Activated T-cell treated with anti-CD3 and anti-CD28 coated beads, Interleukin-2, amount 50 U/mL, for 1 hour (primary cell): ENCODE measurements at regions not wholly inside any gene's neighbourhood (a gene's known extent, or its start where the extent isn't known, plus 50 kb on each side); places are given as distances from the start of the nearest gene placed in this dataset.
"Not testable (repeated sequence)": the region's sequence is repeated elsewhere in the genome, so short reads cannot be mapped to it uniquely, and the experiment has no call there.

Source experiments
- DNase-seq: peaks from one replicate; pipeline ENCODE4 v3.0.0-alpha.2; 2020

DNA sequence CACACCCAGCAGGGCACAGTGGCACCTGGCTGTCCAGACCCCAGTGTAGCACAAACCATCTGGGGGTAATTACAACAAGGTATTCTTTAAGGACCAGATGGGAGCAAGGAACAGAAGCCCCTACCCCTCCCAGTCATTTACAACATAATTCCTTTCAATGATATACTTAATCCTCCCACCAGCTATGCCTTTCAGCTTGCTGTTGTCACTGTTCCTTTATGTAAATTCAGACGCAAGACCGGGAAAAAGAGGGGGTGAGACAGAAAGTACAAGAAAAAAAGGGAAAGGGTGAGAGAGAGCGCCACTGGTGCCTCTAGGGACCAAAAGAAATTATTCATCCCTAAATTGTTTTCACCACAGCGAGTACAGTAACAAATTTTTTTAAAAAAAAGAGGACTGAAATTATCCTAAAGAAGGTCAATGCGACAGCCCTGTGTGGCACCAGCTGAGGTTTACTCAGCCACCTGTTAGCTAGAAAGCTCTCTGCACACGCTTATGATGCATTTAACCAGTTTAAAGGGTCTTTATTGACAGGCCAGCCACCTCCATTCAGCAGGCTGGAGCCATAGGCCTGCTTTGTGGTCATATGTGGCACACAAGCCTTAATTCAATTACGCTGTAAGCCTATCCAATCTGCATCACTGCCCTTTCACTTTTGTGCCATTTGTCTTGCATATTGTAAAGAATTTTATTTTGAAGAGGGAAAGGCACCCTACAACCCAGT lies 210.2 kb upstream of the ISL1 start:
- DNase-seq, result no peak

DNA sequence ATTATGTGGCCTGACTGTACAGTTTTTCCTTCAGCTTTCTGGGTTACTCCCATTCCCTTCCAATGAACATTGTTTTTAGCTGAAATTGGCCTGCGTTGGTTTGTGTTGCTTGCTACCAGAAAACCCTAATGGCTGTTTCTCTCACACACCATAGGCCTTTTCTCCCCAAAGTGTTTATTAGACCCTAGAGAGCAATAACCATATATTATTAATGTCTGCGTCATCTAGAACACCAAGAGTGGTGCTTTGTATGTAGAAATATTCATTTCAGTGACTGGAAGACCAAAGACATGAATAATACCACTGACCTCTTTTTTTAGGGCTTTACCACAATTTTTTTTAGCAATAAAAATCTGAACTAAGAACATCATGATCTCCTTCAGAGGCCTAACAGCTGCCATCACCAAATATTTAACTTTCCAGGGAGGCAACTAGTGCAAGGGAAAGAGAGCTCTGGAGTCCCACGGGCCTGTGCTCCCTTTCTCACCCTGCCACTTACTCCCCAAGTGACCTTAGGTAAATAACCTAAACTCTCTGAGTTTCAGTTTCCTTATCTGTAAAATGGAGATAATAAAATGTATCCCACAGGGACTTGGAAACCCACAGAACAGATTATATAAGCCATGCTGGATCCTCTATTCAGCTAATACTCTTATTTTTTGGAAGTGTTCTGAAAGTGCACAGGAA lies 201.9 kb upstream of the ISL1 start:
- no peak for DNase-seq

DNA sequence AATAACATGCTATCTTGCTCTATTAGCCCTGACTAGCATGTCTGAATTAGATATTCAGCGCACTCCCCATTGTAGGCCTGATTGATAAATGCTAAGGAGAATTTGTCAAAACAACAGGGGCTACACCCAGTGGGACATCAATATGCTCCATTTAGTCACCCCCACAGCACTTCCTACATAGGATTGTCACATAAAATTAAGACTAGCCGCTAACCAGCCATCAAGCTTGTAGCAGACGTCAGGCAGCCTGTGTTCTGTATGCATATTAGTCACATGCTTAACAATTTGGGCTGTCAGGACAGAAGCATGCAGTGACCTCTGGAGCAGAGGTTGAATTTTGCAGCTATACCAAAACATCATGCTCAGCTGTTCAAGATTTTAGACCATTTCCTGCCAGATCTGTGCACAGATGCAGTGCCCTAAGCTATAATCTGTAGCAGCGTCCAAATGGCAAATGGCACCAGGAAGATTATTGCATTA lies 197.4 kb upstream of the ISL1 start:
- no peak for DNase-seq

- DNase-seq, result no peak
Measured at GRCh38 chr5:51188001-51188591, 195.2 kb upstream of the ISL1 start.

DNA sequence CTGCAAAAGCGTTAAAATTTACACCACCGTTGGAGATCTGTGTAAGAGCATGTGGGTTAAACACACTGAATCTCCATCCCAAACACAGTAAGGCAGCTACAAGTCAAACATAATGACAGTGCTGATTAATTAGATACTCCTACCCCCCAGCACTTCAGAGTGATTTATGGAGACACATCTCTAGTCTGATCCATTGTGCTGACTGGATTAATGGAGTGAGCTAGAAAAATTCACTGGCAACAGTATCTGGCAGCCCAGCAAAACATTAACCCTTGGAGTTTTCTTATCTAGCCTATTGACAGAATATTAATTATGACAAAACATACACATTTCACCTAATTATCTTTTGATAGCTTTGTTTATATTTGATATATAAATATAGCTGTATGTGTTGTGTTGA lies 188.6 kb upstream of the ISL1 start:
- no peak for DNase-seq

DNA sequence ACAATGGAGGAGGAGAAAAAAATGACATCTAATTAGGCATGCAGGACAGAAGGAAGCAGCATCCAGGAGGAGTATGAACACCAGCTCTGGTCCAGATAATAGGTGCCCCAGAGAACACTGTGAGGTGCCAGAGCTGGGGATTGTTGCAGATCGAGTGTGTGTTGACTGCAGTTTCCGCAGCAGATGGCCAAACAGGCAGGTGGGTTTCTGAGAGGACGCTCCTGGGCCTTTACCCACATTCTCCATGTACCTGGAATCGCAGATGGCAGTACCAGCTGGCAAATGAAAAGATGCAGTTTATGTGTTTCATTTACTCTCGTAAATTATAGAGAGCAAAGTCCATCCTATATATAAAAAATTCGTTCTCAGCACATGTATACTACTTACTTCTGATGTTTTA lies 182.2 kb upstream of the ISL1 start:
- DNase-seq, result no peak

GRCh38 chr5:51201708-51202107 lies 181.5 kb upstream of the ISL1 start:
- no peak for DNase-seq

GRCh38 chr5:51202161-51202560 lies 181.1 kb upstream of the ISL1 start:
- no peak for DNase-seq

DNA sequence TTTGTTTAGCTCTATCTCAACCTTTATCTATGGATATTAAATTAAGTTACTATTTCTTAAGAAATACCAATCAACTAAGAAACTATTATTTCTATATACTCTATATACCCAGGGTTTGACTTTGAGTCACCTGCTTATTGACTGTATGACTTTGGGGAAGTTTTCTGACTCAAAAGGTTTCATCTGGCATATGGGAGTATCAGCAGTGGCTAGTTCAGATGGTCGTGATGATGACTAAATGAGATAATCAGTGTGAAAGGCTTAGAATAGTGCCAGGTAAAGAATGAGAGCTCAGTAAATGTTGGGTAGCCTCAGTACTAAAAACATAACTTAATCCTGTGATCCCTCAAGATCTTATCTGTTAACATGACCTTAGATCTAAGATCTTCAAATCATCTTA lies 179.7 kb upstream of the ISL1 start:
- no peak for DNase-seq

GRCh38 chr5:51208296-51208695 lies 175.0 kb upstream of the ISL1 start:
- DNase-seq, result no peak

DNA sequence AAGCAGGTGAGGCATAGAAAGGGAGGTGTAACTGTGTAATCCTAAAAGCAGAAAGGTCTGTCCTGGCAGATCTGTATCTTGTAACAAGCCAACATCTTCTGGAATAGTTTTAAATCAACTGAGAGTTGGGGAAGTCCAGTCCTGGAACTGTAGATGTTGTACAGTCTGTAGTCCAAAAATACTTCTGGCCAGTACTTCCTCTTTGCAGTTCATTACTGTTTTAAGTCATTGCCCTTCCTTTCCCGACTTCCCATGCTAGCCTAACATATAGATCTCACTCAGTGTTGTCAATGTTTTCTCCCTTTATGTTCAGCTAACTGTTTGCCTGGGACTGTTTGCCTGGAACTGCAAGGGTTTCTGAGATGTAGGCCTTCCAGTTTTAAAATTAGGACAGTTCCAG lies 168.5 kb upstream of the ISL1 start:
- DNase-seq, result no peak

- no peak for DNase-seq
Measured at GRCh38 chr5:51225789-51226742, 157.2 kb upstream of the ISL1 start.

GRCh38 chr5:51227963-51228470 lies 155.2 kb upstream of the ISL1 start:
- no peak for DNase-seq

- DNase-seq, result no peak
Measured at GRCh38 chr5:51230336-51230735, 152.9 kb upstream of the ISL1 start.

- no peak for DNase-seq
Measured at GRCh38 chr5:51242456-51242855, 140.8 kb upstream of the ISL1 start.

GRCh38 chr5:51250957-51251356 lies 132.3 kb upstream of the ISL1 start:
- not testable (repeated sequence) for DNase-seq

GRCh38 chr5:51271261-51271660 lies 112.0 kb upstream of the ISL1 start:
- DNase-seq, result no peak

GRCh38 chr5:51273021-51273420 lies 110.2 kb upstream of the ISL1 start:
- DNase-seq, result no peak

DNA sequence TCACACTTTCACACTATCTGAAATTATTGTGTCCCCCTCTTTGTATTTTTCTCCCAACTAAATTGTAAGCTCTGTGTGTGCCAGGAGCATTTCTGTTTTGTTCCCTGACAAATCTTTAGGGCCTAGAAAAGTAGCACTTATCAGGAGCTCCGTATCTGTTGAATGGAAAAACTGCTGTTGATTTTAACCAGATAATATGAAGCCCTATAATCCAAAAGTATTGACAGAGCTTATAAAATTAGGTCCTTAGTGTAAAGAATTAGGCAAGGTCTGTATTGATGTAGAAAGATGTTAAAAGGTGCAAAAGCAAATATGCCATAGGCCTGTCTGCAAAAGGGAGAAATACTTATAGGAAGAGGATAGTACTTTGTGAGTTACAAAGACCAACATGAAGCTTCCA lies 109.4 kb upstream of the ISL1 start:
- DNase-seq, result no peak

DNA sequence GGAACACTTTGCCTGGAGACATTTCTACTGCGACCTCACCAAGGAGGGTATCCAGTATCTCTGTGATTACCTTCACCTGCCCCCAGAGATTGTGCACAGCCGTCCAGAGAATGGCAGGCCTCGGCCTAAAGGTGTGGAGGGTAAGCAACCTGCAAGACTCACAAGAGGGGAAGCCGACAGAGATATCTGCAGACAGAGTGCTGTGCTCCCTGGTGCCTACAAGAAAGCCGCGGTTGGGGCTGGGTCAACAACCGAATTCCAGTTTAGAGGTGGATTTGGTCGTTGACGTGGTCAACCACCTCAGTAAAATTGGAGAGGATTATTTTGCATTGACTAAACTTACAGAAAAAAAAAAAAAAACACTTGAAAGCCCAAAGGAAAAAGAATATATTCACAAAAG lies 107.8 kb upstream of the ISL1 start:
- DNase-seq, result no peak

DNA sequence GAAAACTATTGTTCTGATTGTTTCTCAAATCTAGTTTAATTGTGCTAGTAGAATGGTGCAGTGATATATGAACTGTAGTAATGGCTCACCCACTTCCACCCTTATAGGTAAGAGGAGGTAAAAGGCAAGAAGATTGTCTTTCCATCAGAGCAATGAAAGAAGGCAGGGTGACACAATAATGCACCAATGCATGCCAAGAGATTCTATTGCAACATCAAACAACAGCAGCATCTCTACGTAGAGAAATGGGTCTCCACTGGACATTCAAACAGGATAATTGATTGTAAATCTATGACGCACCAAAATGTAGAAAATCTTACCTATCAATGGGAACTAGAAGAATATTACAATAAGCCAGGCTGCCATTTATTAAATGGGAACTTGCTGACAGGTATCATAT lies 107.0 kb upstream of the ISL1 start:
- DNase-seq, result no peak

GRCh38 chr5:51278539-51278938 lies 104.7 kb upstream of the ISL1 start:
- DNase-seq, result no peak
